K562 (cell line): ENCODE measurements at regions not wholly inside any gene's neighbourhood (a gene's known extent, or its start where the extent isn't known, plus 50 kb on each side); places are given as distances from the start of the nearest gene placed in this dataset.

ENCODE experiments used
- ATF7 ChIP-seq: fragments of 450-650 bp; IDR thresholded peaks from 2 replicates; pipeline ENCODE4 v1.7.1; 2014; ENCODE audit warnings: mild to moderate bottlenecking, moderate library complexity
- CTCF ChIP-seq, 3 experiments: IDR thresholded peaks in 2 of 3; conservative IDR thresholded peaks in 1 of 3; 2 replicates each; pipeline ENCODE4 v1.5.1; 2011 to 2012; ENCODE audit warnings: low read length in 3 of 3, mild to moderate bottlenecking in 3 of 3, control low read depth in 2 of 3, improper control_type of control experiment in 1 of 3, inconsistent platforms in 1 of 3, low read depth in 1 of 3, mixed read lengths in 1 of 3, moderate library complexity in 1 of 3; ENCODE audit not compliant: insufficient read depth in 2 of 3
- KLF16 ChIP-seq: IDR thresholded peaks from 2 replicates; pipeline ENCODE4 v1.6.1; 2016; ENCODE audit warnings: antibody characterized with exemption
- TAF1 ChIP-seq: IDR thresholded peaks from 2 replicates; pipeline ENCODE4 v1.6.1; 2011; ENCODE audit warnings: mild to moderate bottlenecking, low read length, moderate library complexity; ENCODE audit not compliant: insufficient read depth, control insufficient read depth, severe bottlenecking; ENCODE audit errors: extremely low read depth
- TAF15 ChIP-seq: fragments of 200-400 bp; formaldehyde crosslinking; IDR thresholded peaks from 2 replicates; pipeline ENCODE4 v1.6.1; 2017; ENCODE audit warnings: mild to moderate bottlenecking, low read depth, low read length, moderate library complexity
- TEAD1 ChIP-seq, 2 experiments: fragments of 450-650 bp in 1 of 2; sonication (generic) in 1 of 2; formaldehyde crosslinking; IDR thresholded peaks; 2 replicates each; pipeline versions ENCODE4 v1.4.0 to v1.8.0; 2020 to 2022; ENCODE audit warnings: mild to moderate bottlenecking in 2 of 2, missing genetic modification reagents in 1 of 2
- ZFP36 ChIP-seq: fragments of 150-350 bp; IDR thresholded peaks from 2 replicates; pipeline ENCODE4 v1.6.1; 2018; ENCODE audit warnings: low read length, low read depth; ENCODE audit not compliant: partially characterized antibody
- ZNF217 ChIP-seq: sonication (generic); formaldehyde crosslinking; IDR thresholded peaks from 2 replicates; pipeline ENCODE4 v1.8.0; 2022; ENCODE audit warnings: mild to moderate bottlenecking, missing genetic modification reagents
- ZNF512 ChIP-seq: IDR thresholded peaks from 2 replicates; pipeline ENCODE4 v1.6.1; 2016; ENCODE audit warnings: missing genetic modification characterization, missing compliant biosample characterization
- ZNF717 ChIP-seq: fragments of 250-450 bp; sonication (Bioruptor Pico); IDR thresholded peaks from 2 replicates; pipeline ENCODE4 v1.5.0; 2021

- TF ChIP-seq CTCF (IDR thresholded peaks at IDR 0.05 in 2 of 3, conservative IDR thresholded peaks at IDR 0.05 in 1 of 3; ENCODE audit: insufficient read depth in 2 of 3, low read depth in 1 of 3, low read length in 3 of 3) (no peak), ZNF217 (CRISPR knock-in tag) (no peak), TEAD1 (CRISPR knock-in tag; IDR thresholded peaks at IDR 0.05) (no peak), KLF16 (no peak), TAF15 (no peak), ATF7 (no peak), ZNF717 (no peak), ZNF512 (no peak), ZFP36 (no peak), TAF1 (no peak)
Observed at GRCh38 chr20:40319056-40319455, 370.0 kb downstream of the MAFB start.
